GM10266 (cell line): ENCODE measurements at regions not wholly inside any gene's neighbourhood (a gene's known extent, or its start where the extent isn't known, plus 50 kb on each side); places are given as distances from the start of the nearest gene placed in this dataset.

Experiments
- DNase-seq: peaks from one replicate; pipeline ENCODE4 v3.0.0; 2012; ENCODE audit errors: extremely low spot score
- CTCF ChIP-seq: IDR thresholded peaks from 2 replicates; pipeline ENCODE4 v1.5.1; 2012; ENCODE audit warnings: mild to moderate bottlenecking, low read depth; ENCODE audit not compliant: control insufficient read depth, insufficient read depth; ENCODE audit errors: missing control alignments

GRCh38 chr17:56690441-56691291 is 97.2 kb downstream of the NOG start:
- DNase-seq = no peak
- no peak for TF ChIP-seq CTCF

GRCh38 chr17:56694825-56695224 is 101.3 kb downstream of the NOG start:
- DNase-seq = no peak
- no peak for TF ChIP-seq CTCF

GRCh38 chr17:56697190-56697589 is 103.7 kb downstream of the NOG start:
- no peak for DNase-seq
- TF ChIP-seq CTCF = no peak

GRCh38 chr17:56699186-56699894 is 105.8 kb downstream of the NOG start:
- TF ChIP-seq CTCF = no peak
- no peak for DNase-seq

GRCh38 chr17:56700919-56701420 is 107.5 kb downstream of the NOG start:
- no peak for DNase-seq
- TF ChIP-seq CTCF = no peak

GRCh38 chr17:56707312-56708219 is 114.1 kb downstream of the NOG start:
- DNase-seq = no peak
- no peak for TF ChIP-seq CTCF

GRCh38 chr17:56708220-56708558 is 114.7 kb downstream of the NOG start:
- no peak for TF ChIP-seq CTCF
- no peak for DNase-seq
